GM12875 (cell line): ENCODE measurements at regions not wholly inside any gene's neighbourhood (a gene's known extent, or its start where the extent isn't known, plus 50 kb on each side); places are given as distances from the start of the nearest gene placed in this dataset.

Experiments
- H3K4me3 ChIP-seq: one replicate; pipeline ENCODE4 v1.5.1; 2011; ENCODE audit warnings: low read depth, low read length, control low read depth
- TF ChIP-seq, protein P1 (sequence below): IDR thresholded peaks from 2 replicates; pipeline ENCODE4 v1.5.1; 2011; ENCODE audit warnings: low read depth, mild to moderate bottlenecking, control low read depth, inconsistent platforms, low read length, moderate library complexity, borderline replicate concordance; ENCODE audit not compliant: insufficient read depth

DNA sequence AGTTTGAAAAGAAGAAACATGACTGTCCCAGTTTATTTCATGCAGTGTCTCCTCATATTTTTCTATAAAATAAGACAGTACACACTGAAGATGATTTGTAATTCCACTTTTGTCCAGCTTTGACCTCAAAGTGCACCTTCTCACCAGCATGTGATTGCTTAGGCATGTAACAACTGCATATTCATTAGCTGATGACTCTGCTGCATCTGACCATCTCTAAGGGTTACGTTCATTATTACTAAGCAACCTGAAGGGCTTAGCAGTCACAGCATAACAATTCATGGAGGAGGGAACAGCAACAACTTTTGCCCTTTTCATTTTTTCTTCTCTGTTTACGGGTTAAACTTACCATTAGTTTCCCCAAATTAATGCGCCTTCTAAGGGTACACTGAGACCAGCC, 330.6 kb upstream of the PIK3C3 start:
- TF ChIP-seq, protein P1, sequence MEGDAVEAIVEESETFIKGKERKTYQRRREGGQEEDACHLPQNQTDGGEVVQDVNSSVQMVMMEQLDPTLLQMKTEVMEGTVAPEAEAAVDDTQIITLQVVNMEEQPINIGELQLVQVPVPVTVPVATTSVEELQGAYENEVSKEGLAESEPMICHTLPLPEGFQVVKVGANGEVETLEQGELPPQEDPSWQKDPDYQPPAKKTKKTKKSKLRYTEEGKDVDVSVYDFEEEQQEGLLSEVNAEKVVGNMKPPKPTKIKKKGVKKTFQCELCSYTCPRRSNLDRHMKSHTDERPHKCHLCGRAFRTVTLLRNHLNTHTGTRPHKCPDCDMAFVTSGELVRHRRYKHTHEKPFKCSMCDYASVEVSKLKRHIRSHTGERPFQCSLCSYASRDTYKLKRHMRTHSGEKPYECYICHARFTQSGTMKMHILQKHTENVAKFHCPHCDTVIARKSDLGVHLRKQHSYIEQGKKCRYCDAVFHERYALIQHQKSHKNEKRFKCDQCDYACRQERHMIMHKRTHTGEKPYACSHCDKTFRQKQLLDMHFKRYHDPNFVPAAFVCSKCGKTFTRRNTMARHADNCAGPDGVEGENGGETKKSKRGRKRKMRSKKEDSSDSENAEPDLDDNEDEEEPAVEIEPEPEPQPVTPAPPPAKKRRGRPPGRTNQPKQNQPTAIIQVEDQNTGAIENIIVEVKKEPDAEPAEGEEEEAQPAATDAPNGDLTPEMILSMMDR = no peak
- no peak overlapping the region for H3K4me3 ChIP-seq

DNA sequence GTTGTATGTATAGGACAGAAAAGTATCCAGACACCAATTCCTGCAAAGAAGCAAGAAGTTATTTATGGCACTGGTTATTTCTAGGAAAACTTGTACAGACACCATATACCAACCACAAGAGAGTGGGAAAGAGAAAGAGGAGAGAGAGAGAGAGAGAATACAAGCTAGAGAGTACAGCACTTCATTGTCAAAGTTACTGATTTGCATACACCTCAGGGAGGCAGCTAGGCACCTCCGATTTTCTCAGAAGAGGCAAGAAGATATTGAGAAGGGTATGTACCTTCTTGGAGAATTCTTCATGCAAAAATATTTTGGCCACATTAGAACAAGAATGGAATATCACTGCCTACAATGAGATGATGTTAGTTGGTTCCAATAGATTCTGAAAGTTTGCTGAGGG, 333.9 kb upstream of the PIK3C3 start:
- H3K4me3 ChIP-seq = no peak overlapping the region
- TF ChIP-seq, protein P1 = no peak

DNA sequence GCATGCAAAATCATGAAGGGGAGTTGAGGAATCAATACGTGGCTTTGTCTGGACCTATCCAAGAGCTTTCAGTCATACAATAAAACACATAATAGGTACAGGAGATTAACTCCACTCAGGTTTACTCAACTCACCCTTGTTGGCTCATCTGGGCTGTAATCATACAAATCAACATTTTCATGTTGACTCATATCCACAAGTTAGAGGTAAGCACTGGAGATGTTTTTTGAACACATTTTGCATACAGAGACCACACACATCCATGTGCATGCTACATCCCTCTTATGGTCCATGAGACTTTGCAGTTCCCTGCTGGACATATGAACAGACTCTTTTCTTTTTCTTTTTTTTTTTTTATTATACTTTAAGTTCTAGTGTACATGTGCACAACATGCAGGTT, 336.9 kb upstream of the PIK3C3 start:
- H3K4me3 ChIP-seq = no peak overlapping the region
- TF ChIP-seq, protein P1 = no peak

DNA sequence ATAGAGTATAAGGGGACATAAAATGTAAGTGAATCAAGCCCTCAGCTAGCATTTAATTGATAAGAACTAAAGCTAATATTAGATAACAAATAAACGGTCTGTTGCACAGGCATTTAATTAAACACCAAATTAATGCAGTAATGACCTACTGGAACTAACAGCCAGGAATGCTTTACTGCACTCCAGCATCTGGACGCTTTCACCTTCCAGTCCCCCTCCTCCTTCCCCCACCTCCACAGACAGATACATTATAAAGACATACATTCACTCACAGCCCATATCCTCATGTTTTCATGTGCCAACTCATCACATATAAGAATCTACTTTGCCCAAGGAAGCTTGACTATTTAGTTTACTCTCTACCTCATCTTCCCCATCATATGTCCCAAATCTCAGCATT, 337.4 kb upstream of the PIK3C3 start:
- H3K4me3 ChIP-seq = no peak overlapping the region
- TF ChIP-seq, protein P1 = no peak

DNA sequence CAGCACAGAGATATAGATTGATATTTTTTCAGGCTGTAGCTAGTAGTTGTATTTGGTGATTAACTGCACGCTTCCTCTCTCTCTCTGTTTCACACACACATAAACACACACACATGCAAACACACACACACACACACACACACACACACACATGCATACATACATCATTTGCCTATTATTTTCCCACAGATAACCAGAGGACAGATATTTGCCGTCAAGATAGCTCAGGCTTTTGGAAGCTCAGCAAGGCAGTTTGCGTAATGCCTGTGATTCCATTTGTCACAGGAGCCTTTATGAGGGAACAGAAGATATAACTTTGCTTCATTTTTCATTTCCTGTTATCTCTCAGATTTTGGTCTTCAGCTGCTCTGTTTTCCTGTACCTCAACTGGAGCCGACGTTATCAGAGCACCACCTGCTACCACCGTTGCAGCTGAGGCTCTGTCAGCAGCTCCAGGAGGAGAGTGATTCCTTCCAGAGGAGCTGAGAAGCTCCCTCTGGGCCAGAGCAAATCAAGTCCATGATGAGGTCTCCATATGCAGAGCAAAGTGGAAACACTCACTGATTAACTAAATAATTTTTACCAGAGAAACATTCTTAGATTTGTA, 341.9 kb upstream of the PIK3C3 start:
- TF ChIP-seq, protein P1 = no peak

DNA sequence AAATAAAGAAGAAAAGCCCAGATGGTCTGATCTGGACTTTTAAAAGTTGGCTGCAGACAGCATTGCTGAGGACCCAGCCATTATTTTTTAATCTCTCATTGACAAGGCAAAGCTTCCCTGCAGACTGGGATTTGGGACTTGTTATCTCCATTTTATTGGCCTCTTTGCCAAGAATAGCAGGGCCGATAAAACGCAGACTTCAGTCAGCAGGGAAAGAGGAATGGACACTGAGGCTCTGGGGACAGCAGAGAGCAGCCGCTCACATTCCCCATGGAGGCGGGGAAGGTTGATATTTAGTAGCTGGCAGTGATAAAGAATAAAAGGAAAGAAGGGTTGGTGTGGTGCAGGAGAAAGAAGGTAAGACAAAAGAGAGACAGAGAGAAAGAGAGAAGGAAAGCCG, 350.1 kb upstream of the PIK3C3 start:
- TF ChIP-seq, protein P1 = no peak

More for the DNA sequence above, 341.9 kb upstream of the PIK3C3 start:
- no peak overlapping the region for H3K4me3 ChIP-seq

DNA sequence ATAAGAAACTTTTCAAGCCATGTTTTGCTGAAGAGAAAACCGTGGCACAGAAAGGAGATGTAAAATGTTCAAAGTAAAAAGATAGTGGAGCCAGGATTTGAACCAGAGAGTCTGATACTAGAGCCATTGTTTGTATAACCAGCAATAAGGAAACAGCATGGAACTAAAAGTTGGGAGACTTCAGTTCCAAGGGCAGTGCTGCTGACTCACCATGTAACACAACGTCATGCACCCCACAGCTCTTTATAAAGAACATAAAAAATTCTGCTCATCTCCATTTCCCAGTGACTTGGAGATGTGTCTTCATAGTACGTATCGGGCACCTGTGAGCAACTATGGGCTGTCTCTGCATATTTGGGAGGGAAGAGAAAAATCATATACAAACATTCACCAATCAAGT, 353.0 kb upstream of the PIK3C3 start:
- TF ChIP-seq, protein P1 = no peak
- no peak overlapping the region for H3K4me3 ChIP-seq

More for the DNA sequence above, 350.1 kb upstream of the PIK3C3 start:
- no peak overlapping the region for H3K4me3 ChIP-seq
